HG03442 (cell line): ENCODE measurements at regions not wholly inside any gene's neighbourhood (a gene's known extent, or its start where the extent isn't known, plus 50 kb on each side); places are given as distances from the start of the nearest gene placed in this dataset.

Source experiments
- ATAC-seq: cut with Tn5 transposase; IDR thresholded peaks from one replicate; pipeline ENCODE4 v1.9.1; 2021; ENCODE audit warnings: mild to moderate bottlenecking, moderate library complexity; ENCODE audit not compliant: unreplicated experiment

DNA sequence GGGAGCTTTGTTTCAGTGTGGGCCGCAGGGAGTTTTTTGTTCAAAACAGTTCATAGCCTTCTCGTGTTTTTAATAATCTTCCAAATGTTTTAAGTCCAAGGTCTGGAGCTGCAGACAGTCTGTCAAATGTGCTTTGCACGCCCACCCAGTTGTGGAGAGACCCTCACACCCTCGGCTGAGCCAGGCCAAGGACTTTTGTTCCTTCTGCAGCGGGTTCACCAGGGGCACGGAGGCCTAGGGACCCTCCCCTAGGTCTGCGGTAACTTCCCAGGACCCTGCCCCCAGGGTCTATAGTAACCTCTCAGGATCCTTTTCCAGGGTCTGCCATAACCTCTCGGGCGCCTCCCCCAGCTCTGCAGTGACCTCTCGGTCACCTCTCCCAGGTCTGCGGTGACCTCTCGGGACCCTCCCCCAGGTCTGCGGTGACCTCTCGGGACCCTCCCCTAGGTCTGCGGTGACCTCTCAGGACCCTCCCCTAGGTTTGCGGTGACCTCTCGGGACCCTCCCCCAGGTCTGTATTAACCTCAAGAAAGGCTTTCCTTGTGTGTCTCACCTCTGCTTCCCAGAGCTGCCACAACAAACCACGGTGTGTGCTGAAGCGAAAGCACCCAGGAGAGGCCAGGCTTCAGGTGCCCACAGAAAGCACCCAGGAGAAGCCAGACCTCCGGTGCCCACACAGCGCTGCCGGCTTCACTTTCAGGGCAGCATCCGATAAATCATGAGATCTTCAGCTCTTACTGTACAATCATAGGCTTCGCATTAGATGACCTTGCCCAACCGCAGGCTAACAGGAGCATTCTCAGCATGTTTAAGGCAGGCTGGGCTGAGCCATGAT, 301.9 kb upstream of the SALL3 start:
- no peak for ATAC-seq

GRCh38 chr18:78678318-78678695, 301.3 kb upstream of the SALL3 start:
- ATAC-seq, result no peak

DNA sequence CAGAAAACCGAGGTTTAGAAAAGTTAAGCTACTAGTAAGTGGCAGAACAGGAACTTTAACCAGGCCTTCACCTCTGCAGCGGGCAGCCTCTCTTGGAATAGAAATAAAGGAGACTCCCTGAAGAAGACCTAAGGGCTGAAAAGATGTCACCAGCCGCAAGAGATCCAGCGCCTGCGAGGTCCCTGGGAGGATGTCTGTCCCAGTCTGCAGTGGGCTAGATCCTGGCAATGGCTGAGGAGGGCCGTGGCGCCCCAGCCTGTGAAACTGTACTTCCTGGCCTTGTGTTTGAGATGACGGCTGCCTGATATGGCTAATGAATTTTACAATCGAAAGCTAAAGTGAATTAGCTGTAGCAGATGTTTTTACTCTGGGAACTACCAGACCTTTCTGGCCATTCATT, 300.6 kb upstream of the SALL3 start:
- ATAC-seq, result no peak

DNA sequence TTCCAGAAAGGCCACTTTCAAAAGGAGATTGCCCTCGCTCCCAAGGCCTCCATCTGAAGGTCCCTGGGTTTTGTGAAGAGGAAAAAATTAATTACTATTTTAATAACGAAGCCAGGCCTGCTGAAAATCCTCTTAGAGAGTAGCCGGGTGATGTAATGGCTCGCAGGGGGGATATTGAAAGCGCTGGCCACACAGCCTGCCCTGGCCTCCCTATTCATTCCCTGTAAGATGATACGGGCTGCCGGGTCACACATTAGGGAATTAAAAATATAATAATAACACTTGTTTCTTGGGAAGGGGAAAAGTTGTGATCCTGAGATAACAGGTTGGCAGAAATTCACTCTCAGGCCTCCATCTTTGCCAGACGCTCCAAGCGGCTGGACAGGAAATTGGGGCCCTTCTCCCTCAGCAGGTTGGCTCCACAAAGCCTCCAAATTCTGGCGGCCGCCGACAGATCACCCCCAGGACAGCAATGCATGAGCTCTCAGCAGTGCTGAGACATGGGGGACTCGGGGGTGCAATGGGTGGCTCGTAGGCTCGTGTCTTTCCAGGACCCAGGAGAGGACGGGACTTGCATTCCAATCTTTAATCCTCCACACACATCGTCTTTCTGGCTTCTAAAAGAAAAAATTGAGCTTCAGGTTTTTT, 299.9 kb upstream of the SALL3 start:
- ATAC-seq, result no peak

DNA sequence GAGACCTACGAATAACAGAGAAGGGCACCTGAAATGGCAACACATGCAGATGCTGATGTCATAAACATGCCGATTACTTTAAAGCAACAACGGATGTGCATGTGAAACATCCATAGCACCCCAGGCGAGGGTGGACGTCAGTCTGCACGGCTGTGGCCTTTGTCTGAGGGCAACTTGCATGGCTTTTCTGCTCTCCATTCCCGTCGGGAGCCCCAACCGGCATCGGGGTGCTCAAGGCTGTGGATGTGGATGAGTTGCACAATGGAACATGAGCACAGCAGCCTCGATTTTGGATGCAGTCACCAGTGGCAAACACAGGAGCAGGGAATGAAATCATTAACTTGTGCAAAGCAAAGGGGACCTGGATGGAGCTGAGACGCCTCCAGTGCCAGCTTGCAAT, 298.2 kb upstream of the SALL3 start:
- no peak for ATAC-seq

- no peak for ATAC-seq
Observed at GRCh38 chr18:78681934-78682333, 297.7 kb upstream of the SALL3 start.

DNA sequence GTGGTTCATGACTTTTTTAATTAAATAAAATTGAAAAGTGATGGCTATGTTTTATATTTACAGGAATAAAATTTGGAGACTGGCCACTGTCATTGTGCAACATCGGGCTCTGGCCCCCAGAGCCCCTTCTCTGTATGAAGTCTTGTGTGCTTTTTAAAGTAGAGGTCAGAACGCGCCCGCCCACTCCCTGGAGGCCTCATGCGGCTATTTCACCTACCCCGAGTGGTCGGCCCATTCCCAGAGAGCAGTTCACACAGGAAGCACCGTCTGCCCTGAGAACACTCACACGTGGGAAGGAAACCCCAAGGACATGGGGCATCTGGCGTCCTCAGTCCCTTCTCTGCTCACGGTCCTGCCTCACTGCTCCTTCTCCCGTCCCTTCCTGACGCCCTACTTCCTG, 296.9 kb upstream of the SALL3 start:
- ATAC-seq, result no peak

DNA sequence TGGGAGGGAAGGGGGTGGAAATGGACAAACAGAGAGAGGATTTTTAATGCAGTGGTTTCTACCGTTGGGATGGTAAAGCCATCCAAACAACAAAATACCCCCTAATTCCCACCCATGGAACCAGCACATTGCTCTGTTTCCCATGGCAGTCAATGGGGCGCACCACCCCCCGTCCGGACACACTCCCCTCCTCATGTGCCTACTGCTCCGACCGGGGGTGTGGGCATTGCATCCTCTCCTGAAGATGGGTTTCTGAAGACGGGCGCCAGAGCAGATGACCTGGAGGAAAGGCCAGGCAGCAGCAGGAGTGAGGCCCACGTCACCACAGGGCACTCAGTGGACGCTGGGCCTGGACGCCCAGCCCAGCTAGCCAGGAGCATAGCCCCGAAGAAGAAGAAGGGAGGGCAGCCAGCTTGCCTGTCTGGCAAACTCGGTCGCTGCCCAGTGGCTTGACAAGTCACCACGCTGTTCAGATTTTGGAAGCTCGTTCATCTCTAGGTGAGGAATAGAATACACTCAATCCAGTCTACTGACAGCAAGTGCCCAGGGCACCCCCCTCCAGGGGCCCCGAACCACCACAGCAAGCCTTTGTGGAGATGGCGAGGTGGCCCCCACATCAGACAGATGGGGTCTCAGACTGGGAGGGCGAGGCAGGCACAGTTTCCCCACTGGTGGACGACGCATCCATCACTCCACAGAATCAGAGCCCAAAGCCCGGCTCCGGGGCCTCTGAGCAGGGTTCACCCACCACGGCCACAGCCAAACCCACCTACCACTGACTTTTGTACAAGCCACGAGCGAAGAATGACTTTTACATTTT, 296.2 kb upstream of the SALL3 start:
- no peak for ATAC-seq

DNA sequence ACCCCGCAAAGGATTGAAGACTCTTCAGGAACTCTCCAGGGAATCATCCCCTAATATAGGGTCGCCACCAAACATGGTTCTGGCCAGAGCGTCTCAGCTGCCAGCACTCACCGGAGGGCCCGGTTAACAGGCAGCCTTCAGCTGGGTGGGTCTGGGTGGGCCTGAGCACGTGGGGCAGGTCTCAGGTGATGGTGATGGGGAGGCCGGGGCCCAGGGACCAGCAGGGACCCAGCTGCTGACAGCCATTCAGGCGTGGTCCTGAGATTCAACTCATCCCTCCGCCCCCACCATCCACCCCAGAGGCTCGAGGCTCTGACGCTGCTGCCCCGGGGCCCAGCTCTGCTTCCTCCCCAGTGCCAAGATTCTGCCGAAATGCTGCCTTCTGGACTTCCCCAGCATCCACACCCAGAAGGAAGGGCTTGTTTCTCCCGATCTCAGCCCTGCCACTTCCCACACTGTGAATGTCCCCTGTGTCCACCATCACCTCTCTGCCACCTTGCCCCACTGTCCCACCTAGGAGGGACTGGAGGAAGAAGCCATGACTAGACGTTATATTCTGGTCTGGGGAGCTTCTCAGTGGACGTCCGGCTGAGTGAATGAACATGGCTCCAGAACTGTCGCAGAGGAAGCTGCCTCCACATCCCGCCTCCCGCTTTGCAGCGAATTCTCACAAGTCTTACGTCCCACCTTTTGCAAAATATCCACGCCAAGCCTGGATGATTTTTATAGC, 294.2 kb upstream of the SALL3 start:
- no peak for ATAC-seq

DNA sequence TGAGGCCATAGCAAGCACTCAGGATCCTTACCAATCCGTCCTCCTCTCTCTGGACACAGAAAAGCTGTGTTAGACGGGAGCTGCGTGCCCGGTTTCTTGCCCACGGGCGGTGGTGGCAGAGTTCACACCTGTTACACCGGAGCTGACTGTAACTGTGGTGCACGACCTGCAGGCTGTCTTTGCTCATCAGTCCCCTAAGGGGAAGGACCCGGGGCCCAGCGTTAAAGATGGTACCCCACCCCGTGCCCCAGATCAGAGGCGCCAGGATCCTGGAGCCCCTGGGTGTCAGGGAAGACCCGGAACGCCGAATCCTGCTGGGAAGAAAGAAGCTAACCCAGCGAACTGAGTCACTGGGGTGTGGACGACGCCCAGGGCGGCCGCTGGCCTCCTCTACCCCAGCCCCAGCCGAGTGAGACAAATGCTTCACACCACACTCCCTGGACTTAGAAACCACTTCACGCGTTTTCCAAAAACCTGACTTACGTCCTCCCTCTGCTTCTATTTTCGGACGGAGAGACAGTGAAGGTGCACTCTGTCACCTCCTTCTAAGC, 293.6 kb upstream of the SALL3 start:
- ATAC-seq, result no peak

- ATAC-seq, result no peak
Observed at GRCh38 chr18:78686976-78687685, 292.5 kb upstream of the SALL3 start.

GRCh38 chr18:78687736-78688135, 291.9 kb upstream of the SALL3 start:
- no peak for ATAC-seq

GRCh38 chr18:78688249-78688648, 291.4 kb upstream of the SALL3 start:
- ATAC-seq, result no peak

GRCh38 chr18:78688916-78689315, 290.7 kb upstream of the SALL3 start:
- ATAC-seq, result no peak

DNA sequence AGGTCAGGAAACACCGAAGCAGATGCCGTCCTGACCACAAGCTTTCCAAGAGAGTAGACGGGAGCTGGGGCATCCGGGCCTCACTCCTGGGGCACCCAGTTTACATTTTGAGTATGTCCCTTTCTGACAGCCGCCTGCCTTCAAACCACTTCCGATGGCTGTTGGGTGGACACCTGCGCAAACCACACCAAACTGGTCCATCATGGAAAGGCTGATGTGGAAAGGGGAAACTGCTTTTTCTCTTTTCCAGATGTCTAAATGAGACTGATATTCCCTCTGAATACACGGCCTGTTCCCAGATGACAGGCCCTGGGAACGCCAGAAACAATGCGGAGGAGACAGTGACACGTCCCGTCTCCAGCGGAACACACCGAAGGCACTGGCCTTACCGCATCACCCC, 290.0 kb upstream of the SALL3 start:
- no peak for ATAC-seq

DNA sequence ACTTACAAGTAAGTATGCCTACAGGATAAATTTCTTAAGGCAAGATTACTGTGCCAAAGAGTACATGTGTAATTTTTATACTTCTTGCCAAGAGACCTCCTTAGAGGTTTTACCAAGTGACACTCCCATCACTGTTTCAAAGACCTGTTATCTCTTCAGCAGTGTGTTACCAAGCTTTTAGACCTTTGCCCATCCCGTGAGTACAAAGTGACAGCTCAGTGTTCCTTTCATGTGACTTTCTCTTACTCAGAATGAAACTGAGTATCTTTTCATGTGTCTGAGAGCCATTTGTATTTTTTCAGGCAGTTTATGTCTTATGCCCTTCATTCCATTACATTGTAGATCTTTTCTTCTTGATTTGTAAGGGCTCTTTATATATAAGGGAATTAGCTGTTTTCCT, 287.5 kb upstream of the SALL3 start:
- ATAC-seq, result no peak

DNA sequence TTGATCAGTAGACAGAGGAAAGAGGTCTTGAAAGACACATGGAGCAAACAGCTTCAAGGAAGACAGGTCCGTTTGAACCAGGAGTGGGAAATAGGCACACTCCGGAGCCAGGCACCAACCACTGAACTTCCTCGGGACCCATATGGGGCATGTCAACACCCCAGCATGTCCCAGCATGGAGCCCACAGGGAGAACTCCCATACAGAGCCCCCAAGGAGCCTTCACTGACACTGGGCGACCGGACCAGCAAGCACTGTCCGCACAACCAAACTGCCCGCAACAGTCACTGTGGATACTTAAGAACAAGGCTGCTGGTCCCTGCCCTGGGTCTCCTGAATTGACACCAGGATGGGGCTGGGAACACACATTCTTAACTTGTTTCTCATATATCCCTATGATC, 286.2 kb upstream of the SALL3 start:
- no peak for ATAC-seq

DNA sequence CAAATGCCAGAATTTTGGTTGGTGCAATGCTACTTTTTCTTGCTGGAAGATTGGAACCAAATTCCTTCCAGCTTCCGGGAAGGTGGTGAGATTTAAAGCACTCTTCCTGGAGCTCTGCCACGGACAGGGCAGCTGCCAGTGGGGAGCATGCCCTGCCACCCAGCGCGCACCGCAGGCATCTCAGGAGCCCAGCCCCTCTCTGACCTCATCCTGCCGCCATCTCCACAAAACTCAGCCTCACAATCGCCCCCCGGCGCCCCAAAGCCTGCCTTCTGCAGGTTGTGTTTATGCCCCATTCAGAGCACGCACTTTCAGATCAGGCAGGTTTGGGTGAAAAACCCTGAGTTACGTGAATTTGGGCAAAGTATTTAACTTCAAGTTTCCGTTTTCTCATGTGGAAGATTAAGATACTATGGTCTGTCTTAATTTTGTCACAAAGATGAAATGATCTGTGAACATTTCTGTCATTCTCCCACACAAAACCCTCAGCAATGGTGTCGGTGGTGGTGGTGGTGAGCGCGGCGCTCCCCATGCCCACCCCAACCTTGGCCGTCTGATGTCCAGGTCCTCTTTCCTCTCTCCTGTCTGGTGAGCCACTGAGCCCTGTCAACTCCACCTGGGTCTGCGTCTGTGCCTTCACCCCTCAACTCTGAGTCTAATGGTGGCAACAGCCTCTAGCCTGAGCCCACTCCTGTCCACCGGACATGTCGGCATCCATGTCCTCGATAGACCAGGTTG, 282.8 kb upstream of the SALL3 start:
- ATAC-seq, result no peak

GRCh38 chr18:78697446-78697845, 282.2 kb upstream of the SALL3 start:
- no peak for ATAC-seq

DNA sequence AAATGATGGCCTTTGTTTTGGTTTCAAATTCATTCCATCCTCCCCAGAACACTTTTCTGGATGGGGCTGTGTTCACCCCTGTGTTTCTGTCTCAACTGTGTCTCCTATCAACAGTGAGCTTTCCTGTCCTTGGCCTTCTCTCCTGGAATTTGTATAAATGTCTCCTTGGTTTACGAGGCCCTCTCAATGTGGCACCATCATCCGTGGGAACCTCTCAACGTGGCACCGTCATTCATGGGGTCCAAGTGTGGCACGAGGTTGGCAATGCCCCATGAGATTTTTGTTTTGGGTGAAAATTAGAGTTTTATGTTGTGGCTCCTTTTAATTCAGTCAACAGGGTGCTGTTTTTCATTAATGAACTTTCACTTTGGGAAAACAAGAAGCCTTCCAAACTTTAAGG, 280.7 kb upstream of the SALL3 start:
- no peak for ATAC-seq
